ENCODE measurements at regions not wholly inside any gene's neighbourhood (a gene's known extent, or its start where the extent isn't known, plus 50 kb on each side); places are given as distances from the start of the nearest gene placed in this dataset.
"Not testable (repeated sequence)": the region's sequence is repeated elsewhere in the genome, so short reads cannot be mapped to it uniquely, and the experiment has no call there.

- DNase-seq = peak; percentile 53
These were observed 1609.3 kb downstream of the SPATA31A7 start for GRCh38 chr9:62798884-62799850.

DNA sequence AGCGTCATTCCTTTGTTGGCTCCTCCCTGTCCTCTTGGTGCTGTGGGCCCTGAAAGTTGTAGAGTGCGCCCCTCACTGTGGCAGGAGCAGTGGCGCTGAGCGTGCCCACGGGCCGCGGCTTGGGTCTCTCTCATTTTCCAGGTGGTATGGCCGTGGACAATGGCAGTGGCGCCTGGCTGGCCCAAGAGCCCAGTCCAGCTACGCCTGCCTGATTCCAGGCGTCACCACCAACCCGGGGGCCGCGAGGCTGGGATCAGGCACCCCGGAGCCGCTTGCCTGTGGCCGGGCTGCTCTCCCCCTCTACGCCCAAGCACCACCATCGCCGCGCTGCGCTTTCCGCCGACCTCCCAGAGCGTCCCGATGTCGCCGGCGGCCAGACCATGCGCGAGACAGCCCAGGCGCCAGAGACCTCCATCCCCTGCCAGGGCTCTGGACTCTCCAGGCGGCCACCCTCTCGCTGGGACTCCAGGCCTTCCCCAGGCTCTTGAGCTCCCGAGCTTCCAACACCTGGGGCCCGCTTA lies 1610.1 kb downstream of the SPATA31A7 start:
- peak; percentile 34 for DNase-seq

DNA sequence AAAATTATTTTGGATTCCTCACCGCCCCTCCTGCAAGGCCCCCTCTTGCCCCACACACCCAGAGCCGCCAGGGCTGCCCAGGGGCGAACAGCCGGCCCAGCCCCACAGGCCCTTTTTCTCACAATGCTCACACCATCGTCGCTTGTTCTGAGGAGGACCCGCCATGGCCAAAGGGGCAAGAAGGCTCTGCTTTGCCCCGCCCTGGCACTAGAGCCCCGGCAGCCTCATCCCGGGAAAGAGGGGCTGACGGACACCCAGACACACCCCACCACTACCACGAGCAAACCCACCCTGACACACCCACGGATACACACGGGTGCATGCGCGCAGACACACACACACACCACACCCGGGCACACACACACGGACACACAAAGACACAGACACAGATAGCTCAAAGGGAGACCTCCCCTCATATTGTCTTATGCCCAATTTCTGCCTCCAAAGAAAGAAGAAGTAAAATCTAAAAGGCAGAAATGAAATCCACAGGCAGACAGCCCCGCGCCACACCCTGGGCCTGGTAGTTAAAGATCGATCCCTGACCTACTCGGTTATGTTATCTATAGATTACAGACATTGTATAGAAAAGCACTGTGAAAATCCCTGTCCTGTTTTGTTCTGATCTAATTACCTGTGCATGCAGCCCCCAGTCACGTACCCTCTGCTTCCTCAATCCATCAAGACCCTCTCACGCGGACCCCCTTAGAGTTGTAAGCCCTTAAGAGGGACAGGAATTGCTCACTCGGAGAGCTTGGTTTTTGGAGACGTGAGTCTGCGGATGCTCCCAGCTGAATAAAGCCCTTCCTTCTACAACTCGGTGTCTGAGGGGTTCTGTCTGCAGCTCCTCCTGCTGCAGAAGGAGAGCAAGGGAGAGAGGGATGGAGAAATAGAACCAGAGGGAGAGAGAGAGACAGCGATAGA lies 1610.9 kb downstream of the SPATA31A7 start:
- peak; percentile 37 for DNase-seq

GRCh38 chr9:62801372-62801811 lies 1611.6 kb downstream of the SPATA31A7 start:
- peak; percentile 37 for DNase-seq

DNA sequence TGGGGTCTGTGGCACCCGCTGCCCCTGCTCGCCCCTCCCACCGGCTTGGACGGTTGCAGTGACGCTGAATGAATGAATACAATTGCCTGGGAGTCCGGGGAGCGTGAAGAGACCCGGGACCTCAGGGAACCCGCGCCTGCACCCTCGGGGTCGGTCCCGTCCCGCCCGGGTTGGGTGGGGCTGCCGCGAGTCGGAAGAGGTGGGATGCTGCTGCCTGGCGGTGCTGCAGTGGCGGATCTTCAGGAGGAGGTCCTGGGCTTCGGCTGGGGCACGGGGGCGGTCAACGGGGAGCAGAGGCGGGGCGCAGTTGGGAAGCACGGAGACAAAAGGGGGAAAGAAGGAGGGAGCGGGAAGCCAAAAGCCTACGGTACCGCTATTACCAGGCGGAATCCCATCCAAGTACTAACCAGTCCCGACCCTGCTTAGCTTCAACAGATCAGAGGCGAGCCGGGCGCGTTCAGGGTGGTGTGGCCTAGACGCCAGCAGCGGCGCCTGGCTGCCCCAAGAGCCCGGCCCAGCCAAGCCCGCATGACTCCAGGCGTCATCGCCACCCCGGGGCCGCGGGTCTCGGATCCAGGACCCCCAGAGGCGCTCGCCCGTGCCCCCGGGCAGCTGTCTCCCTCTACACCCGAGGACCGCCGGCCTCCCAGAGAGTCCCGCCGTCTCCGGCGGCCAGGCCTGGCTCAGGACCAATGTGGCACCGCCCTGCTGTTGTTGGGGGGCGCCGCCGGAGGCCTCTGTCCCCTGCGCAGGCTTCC lies 1612.3 kb downstream of the SPATA31A7 start:
- peak; percentile 90 for DNase-seq

- not testable (repeated sequence) for DNase-seq
These were observed 1612.9 kb downstream of the SPATA31A7 start for GRCh38 chr9:62802719-62803079.

DNA sequence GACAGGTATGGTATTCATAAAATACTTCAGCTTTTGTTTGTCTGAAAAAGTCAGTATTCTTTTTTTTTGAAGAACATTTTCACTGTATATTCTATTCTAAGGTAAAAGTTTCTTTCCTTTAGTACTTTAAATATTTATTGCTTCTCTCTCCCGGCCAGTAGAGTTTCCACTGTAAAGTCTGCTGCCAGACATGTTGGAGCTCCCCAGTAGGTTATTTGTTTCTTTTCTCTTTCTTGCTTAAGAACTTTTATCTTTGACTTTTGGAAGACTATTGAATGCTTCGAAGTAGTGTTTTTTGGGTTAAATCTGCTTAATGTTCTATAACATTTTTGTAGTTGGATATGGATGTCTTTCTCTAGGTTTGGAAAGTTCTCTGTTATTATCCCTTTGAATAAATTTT lies 1613.3 kb downstream of the SPATA31A7 start:
- DNase-seq = not testable (repeated sequence)

DNA sequence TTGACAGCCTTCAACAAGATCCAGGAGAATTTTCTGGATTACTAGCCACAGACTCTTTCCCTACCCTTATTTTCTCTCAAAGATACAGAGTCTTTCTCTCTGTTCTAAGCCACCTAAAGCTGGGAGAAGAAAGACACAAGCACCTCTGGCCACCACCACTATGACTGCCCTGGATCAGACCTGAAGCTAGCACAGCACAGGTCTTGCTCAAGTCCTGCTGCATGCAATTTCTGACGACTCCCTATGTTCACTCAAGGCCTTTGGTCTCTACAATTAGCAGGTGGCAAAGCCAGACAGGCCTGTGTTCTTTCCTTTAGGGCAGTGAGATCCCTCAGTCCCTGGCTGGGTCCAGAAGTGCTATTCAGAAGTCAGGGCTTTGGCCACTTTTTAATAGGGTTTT lies 1614.5 kb downstream of the SPATA31A7 start:
- DNase-seq = not testable (repeated sequence)

GRCh38 chr9:62807424-62807823 lies 1617.6 kb downstream of the SPATA31A7 start:
- DNase-seq = not testable (repeated sequence)

- DNase-seq = not testable (repeated sequence)
These were observed 1618.2 kb downstream of the SPATA31A7 start for GRCh38 chr9:62808081-62808480.

DNA sequence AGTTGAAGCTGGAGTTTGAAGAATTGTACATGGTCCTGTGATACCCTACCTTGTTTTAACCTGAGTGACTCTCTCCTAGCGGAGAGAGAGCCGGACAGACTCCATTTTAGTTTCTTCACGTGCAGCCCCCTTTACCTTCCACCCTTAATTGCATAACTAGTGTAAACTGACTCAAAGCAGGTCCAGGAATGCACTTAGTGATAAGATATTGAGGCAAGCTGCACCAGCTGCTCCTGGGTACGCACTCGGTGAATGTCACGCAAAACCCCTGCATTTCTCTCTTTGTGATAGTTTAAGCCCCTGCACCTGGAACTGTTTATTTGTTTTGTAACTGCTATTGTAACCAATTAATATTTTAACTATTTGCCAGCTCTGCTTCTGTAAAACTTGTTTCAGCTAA lies 1620.5 kb downstream of the SPATA31A7 start:
- not testable (repeated sequence) for DNase-seq

GRCh38 chr9:62810811-62811315 lies 1621.0 kb downstream of the SPATA31A7 start:
- not testable (repeated sequence) for DNase-seq

GRCh38 chr9:62815436-62815835 lies 1625.6 kb downstream of the SPATA31A7 start:
- DNase-seq = peak; percentile 44

- not testable (repeated sequence) for DNase-seq
These were observed 1626.5 kb downstream of the SPATA31A7 start for GRCh38 chr9:62816331-62816730.

GRCh38 chr9:62817214-62817613 lies 1627.4 kb downstream of the SPATA31A7 start:
- not testable (repeated sequence) for DNase-seq

DNA sequence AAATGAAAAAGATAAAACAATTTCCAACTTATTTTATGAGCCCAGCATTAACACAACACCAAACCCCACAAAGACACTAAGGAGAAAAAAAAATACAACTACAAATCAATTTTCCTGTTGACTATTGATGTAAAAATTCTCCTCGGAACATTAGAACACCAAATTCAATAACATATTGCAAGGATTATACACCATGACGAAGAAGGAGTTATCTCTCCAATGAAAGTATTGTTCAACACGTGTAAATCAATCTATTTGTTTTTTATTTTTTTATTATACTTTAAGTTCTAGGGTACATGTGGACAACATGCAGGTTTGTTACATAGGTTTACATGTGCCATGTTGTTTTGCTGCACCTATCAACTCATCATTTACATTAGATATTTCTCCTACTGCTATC lies 1632.3 kb downstream of the SPATA31A7 start:
- not testable (repeated sequence) for DNase-seq

DNA sequence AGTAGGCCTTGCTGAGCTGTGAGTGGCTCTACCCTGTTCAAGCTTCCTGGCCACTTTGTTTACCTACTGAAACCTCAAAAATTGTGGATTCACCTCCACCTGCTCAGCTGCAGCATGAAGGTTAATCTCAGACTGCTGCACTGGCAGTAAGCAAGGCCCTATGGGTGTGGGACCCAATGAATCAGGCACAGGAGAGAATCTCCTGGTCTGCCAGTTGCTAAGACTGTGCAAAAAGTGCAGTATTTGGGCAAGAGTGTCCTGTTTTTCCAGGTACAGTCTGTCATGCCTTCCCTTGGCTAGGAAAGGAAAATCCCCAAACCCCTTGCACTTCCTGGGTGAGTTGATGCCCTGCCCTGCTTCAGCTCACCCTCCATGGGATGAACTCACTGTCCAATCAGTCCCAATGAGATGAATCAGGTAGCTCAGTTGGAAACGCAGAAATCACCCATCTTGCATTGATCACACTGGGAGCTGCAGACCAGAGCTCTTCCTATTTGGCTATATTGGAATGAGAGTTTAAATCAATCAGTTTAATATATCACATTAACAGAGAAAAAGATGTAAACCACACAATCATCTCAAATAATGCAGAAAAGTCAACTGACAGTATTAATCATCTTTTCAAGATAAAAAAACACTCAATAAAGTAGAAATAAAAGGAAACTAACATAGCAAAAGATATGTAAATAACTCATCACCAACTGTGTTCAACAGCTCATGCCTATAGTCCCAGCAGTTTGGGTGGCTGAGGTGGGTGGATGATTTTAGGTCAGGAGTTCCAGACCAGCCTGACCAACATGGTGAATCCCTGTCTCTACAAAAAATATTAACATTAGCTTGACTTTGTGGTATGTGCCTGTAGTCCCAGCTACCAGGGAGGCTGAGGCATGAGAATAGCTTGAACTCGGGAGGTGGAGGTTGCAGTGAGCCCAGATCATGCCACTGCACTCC lies 1638.4 kb downstream of the SPATA31A7 start:
- DNase-seq = not testable (repeated sequence)

DNA sequence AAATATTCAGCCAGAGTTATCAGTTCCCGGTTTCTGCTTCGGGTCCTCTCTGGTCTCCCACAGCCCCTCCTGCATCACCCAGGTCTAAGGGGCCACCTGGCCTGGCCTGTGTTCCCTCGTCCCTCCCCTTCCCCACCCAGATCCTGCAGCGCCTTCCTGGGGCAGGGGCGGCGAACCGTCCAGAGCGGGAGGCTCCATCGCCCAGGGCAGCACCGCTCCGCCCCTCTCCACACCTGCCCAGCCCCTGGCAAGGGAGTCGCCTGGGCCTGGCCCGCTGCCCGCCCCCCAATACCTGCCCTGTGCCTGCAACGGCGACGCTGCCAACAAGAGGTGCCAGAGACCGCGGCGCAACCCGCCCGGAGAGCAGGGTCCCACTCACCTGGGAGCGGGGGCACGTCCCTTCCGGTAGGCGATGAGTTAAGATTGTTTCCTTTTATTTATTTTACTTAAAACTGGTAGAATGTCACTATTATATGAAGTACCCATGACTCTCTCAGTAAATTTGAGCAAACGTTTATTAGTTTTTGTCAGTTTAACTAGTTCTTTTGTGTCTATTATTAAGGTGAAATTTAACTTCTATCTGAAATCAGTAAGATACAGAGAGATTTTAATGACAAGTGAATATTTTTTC lies 1641.1 kb downstream of the SPATA31A7 start:
- DNase-seq = not testable (repeated sequence)

DNA sequence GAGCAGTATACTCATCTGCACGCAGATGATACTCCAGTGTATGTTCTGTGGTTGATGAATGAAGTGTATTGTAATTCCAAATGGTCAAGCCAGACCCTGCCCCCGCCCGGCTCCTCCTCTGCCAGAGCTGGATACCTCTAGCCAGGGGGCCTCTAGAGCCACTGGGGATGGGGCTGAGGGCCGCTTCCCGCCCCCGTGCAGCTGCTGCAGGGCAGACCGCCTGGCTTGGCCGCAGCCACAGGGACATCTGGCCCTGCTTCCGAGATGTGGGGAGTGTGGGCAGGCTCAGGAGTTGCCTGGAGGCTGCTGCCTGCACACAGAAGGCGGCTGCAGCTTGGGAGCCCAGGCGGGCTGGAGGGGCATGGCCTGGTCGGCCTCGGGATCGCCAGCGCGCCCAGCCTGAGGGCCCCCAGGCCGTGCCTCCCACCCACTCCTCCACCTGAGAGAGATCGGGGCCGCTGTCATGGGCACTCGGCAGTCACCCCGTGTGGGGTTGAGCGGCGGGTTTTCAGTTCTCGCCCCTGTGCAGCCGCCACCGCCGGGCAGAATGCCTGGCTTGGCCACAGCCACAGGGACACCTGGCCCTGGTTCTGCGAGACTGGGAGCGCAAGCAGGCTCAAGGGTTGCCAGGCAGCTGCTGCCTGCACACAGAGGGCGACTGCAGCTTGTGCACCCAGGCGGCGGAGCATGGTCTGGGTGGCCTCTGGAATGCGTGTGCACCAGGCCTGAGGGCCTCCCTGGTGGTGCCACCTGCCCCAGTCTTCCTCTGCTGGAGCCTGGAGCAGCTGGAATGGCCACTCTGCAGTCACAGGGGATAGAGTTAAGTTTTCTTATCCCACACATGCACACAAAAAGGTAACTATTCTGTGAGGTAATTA lies 1643.7 kb downstream of the SPATA31A7 start:
- DNase-seq = not testable (repeated sequence)

Data from fibroblast of skin of right biceps (primary cell).